ENCODE measurements at regions not wholly inside any gene's neighbourhood (a gene's known extent, or its start where the extent isn't known, plus 50 kb on each side); places are given as distances from the start of the nearest gene placed in this dataset.

GRCh38 chrY:15648198-15648597 lies 1123.9 kb downstream of the NLGN4Y start:
- FAIRE-seq: no peak

GRCh38 chrY:15650056-15650455 lies 1125.7 kb downstream of the NLGN4Y start:
- FAIRE-seq: no peak

More at GRCh38 chrY:15648198-15648597, 1123.9 kb downstream of the NLGN4Y start:
- DNase-seq (ENCODE audit: low spot score): no peak

GRCh38 chrY:15688531-15688930 lies 1164.2 kb downstream of the NLGN4Y start:
- DNase-seq (ENCODE audit: low spot score): no peak
- FAIRE-seq: no peak

More at GRCh38 chrY:15650056-15650455, 1125.7 kb downstream of the NLGN4Y start:
- no peak for DNase-seq (ENCODE audit: low spot score)

- DNase-seq (ENCODE audit: low spot score): no peak
- FAIRE-seq: no peak
Observed at GRCh38 chrY:15689994-15690393, 1165.7 kb downstream of the NLGN4Y start.

- DNase-seq (ENCODE audit: low spot score): no peak
- FAIRE-seq: no peak
Observed at GRCh38 chrY:15702131-15702530, 1177.8 kb downstream of the NLGN4Y start.

- DNase-seq (ENCODE audit: low spot score) (no peak), FAIRE-seq (no peak)
Observed at GRCh38 chrY:15704906-15705305, 1180.6 kb downstream of the NLGN4Y start.

- FAIRE-seq (no peak), DNase-seq (ENCODE audit: low spot score) (no peak)
Observed at GRCh38 chrY:15749533-15750433, 1225.5 kb downstream of the NLGN4Y start.

- FAIRE-seq: no peak
- no peak for DNase-seq (ENCODE audit: low spot score)
Observed at GRCh38 chrY:15751001-15751400, 1226.7 kb downstream of the NLGN4Y start.

GRCh38 chrY:15756266-15756665 lies 1231.9 kb downstream of the NLGN4Y start:
- FAIRE-seq: no peak
- DNase-seq (ENCODE audit: low spot score): no peak

GRCh38 chrY:15773579-15773978 lies 1249.2 kb downstream of the NLGN4Y start:
- FAIRE-seq (no peak), DNase-seq (ENCODE audit: low spot score) (no peak)

- FAIRE-seq (no peak), DNase-seq (ENCODE audit: low spot score) (no peak)
Observed at GRCh38 chrY:15775880-15776279, 1251.6 kb downstream of the NLGN4Y start.

GRCh38 chrY:15779891-15780290 lies 1255.6 kb downstream of the NLGN4Y start:
- DNase-seq (ENCODE audit: low spot score): no peak
- FAIRE-seq: no peak

GRCh38 chrY:15800021-15800420 lies 1275.7 kb downstream of the NLGN4Y start:
- FAIRE-seq: no peak
- no peak for DNase-seq (ENCODE audit: low spot score)

GRCh38 chrY:15805985-15806384 lies 1281.7 kb downstream of the NLGN4Y start:
- FAIRE-seq: no peak

GRCh38 chrY:15814241-15814640 lies 1289.9 kb downstream of the NLGN4Y start:
- no peak for FAIRE-seq
- DNase-seq (ENCODE audit: low spot score): no peak

More at GRCh38 chrY:15805985-15806384, 1281.7 kb downstream of the NLGN4Y start:
- DNase-seq (ENCODE audit: low spot score): no peak

Data from urothelium cell line (cell line).